CD4-positive, alpha-beta memory T cell (primary cell): ENCODE measurements at regions not wholly inside any gene's neighbourhood (a gene's known extent, or its start where the extent isn't known, plus 50 kb on each side); places are given as distances from the start of the nearest gene placed in this dataset.
A peak's percentile ranks its signal among the peaks of the same experiment; 100 is the strongest.
"Not testable (repeated sequence)": the region's sequence is repeated elsewhere in the genome, so short reads cannot be mapped to it uniquely, and the experiment has no call there.

Experiments used
- CTCF ChIA-PET: fragments of 350-600 bp; sonication (Branson Sonifier 250); formaldehyde crosslinking; loops from one replicate; lab custom pipeline; 2021; ENCODE audit warnings: inconsistent platforms; ENCODE audit not compliant: partially characterized antibody; lab: Charles Lee
- POLR2A ChIA-PET: fragments of 350-600 bp; sonication (Branson Sonifier 250); formaldehyde crosslinking; loops from one replicate; lab custom pipeline; 2021; ENCODE audit not compliant: partially characterized antibody; lab: Charles Lee
- DNase-seq, 5 donors: peaks; one replicate each; pipeline versions ENCODE4 v3.0.0 to v3.0.0-alpha.2; 2020 to 2022; ENCODE audit warnings: mixed read lengths in 1 of 5
- H3K27ac ChIP-seq: one replicate; pipeline ENCODE4 v1.7.0; 2013; ENCODE audit warnings: low read depth, low read length
- H3K27me3 ChIP-seq: 2 replicates; pipeline ENCODE4 v1.7.0; 2013; ENCODE audit warnings: mild to moderate bottlenecking, low read length, moderate library complexity; ENCODE audit not compliant: insufficient read depth
- H3K36me3 ChIP-seq: 2 replicates; pipeline ENCODE4 v1.7.0; 2013; ENCODE audit warnings: mild to moderate bottlenecking, low read length, moderate library complexity; ENCODE audit not compliant: insufficient read depth
- H3K4me1 ChIP-seq: 2 replicates; pipeline ENCODE4 v1.7.0; 2013; ENCODE audit warnings: mild to moderate bottlenecking, low read length, moderate library complexity; ENCODE audit not compliant: insufficient read depth
- H3K4me3 ChIP-seq, 2 donors: one replicate each; pipeline ENCODE4 v1.7.0; 2013; ENCODE audit warnings: low read length in 2 of 2, mild to moderate bottlenecking in 1 of 2
- H3K9me3 ChIP-seq, 2 donors: one replicate each; pipeline ENCODE4 v1.7.0; 2013; ENCODE audit warnings: low read length in 2 of 2, control low read depth in 1 of 2; ENCODE audit not compliant: control insufficient read depth in 1 of 2
- H3K27ac Mint-ChIP-seq, 7 donors: one replicate each; pipeline ENCODE4 v1.8.0; 2020 to 2021; ENCODE audit warnings: mixed read lengths in 7 of 7, mild to moderate bottlenecking in 6 of 7, inconsistent platforms in 3 of 7, moderate library complexity in 3 of 7
- H3K27me3 Mint-ChIP-seq, 2 donors: one replicate each; pipeline ENCODE4 v1.8.0; 2020 to 2021; ENCODE audit warnings: mixed read lengths in 2 of 2
- H3K36me3 Mint-ChIP-seq, 2 donors: one replicate each; pipeline ENCODE4 v1.8.0; 2020 to 2021; ENCODE audit warnings: mixed read lengths in 2 of 2, inconsistent platforms in 1 of 2, mild to moderate bottlenecking in 1 of 2
- H3K4me1 Mint-ChIP-seq, 4 donors: one replicate each; pipeline ENCODE4 v1.8.0; 2020 to 2021; ENCODE audit warnings: mixed read lengths in 4 of 4, mild to moderate bottlenecking in 1 of 4
- H3K4me3 Mint-ChIP-seq, 8 donors: one replicate each; pipeline ENCODE4 v1.8.0; 2020 to 2021; ENCODE audit warnings: mixed read lengths in 8 of 8, mild to moderate bottlenecking in 7 of 8, moderate library complexity in 6 of 8, inconsistent platforms in 3 of 8
- H3K9me3 Mint-ChIP-seq, 8 donors: one replicate each; pipeline ENCODE4 v1.8.0; 2020 to 2021; ENCODE audit warnings: mixed read lengths in 8 of 8, mild to moderate bottlenecking in 5 of 8, inconsistent platforms in 3 of 8, moderate library complexity in 1 of 8
- intact Hi-C: fragments of 100-400 bp; cut with micrococcal nuclease; formaldehyde crosslinking; loops from one replicate; pipeline ENCODE4 v1.15.1; 2023

DNA sequence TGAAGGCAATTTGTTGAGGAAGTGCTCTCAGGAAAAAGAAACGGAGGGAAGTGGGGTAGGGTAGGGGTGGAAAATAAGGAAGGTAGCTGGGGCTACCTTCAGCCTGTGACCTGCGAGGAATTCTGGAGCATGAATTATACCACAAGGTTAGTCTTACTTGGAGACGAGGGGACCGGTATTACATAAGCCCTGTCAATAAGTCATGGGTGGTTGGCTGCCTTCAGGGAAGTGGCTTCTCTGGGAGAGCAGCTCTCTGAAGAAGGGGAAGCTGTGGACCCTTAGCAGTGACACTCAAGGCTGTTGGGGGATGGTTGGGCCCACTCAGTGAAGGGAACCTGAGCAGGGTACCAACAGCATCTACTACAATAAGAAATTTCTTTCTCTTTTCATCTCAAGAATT, 111.3 kb downstream of the TNFSF18 start:
- H3K27ac Mint-ChIP-seq, result no peak overlapping the region
- Histone ChIP-seq H3K27ac (no peak overlapping the region), H3K9me3 (no peaks in the 10 kb centered on the region), H3K36me3 (no peaks in the 10 kb centered on the region), H3K27me3 (no peaks in the 10 kb centered on the region), H3K4me3 (no peak overlapping the region), H3K4me1 (peaks cover 4% of the 10 kb centered on the region)
- intact Hi-C loops, result no loop called here
- CTCF ChIA-PET, result no interaction called here
- H3K9me3 Mint-ChIP-seq, result peaks cover 0 to 4% (median 0%) of the 10 kb centered on the region in 8 donors
- POLR2A ChIA-PET, result no interaction called here
- H3K4me3 Mint-ChIP-seq, result no peak overlapping the region
- no peaks in the 10 kb centered on the region for H3K36me3 Mint-ChIP-seq
- no peak for DNase-seq
- peaks cover 0 to 8% (median 3%) of the 10 kb centered on the region in 4 donors for H3K4me1 Mint-ChIP-seq
- H3K27me3 Mint-ChIP-seq, result no peaks in the 10 kb centered on the region

DNA sequence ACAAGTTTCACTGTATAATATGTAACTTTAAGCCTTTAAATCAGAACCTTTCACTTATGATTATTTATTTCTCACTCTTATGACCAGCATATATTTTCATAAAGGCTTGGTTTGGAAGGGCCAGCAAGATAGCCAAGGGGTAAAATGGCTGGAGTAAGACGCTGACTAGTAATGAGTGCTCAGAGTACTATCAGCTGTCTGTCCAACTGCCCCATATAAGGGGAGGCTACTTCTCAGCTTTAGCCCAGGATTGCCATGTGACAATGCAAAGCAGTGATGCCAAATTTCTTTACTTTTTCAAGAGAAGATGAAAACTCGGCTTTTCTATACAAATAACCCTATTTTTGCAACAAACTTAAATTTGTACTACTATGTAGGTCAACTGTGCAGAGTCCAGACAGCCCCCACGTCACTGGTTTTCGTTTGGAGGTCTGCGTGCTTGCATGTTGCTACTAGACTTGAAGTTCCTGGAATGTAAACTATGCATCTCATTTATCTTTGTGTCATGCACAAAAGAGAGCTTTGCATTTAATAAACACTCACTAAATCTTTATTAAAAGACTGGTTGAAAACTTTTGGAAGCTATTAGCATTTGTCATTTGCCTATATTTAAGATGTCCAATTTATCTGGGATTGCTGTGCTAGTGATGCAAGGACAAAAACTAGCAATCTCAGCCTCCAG, 110.4 kb downstream of the TNFSF18 start:
- H3K9me3 ChIP-seq, result no peaks in the 10 kb centered on the region
- no peak overlapping the region for H3K4me3 ChIP-seq
- ChIA-PET CTCF (interaction anchor here (1.1 kb wide), 1 partner anchor 112 kb away, joined by 3 read pairs; no protein-coding TSS in a partner anchor), POLR2A (no interaction called here)
- Mint-ChIP-seq H3K27me3 (no peaks in the 10 kb centered on the region), H3K9me3 (peaks cover 0 to 4% (median 0%) of the 10 kb centered on the region in 8 donors), H3K4me1 (no peaks in the 10 kb centered on the region), H3K27ac (no peak overlapping the region), H3K4me3 (no peak overlapping the region), H3K36me3 (no peaks in the 10 kb centered on the region)
- no peak for DNase-seq
- no peaks in the 10 kb centered on the region for H3K27me3 ChIP-seq
- intact Hi-C loops, result no loop called here
- H3K27ac ChIP-seq, result no peak overlapping the region
- H3K36me3 ChIP-seq, result no peaks in the 10 kb centered on the region
- no peaks in the 10 kb centered on the region for H3K4me1 ChIP-seq

DNA sequence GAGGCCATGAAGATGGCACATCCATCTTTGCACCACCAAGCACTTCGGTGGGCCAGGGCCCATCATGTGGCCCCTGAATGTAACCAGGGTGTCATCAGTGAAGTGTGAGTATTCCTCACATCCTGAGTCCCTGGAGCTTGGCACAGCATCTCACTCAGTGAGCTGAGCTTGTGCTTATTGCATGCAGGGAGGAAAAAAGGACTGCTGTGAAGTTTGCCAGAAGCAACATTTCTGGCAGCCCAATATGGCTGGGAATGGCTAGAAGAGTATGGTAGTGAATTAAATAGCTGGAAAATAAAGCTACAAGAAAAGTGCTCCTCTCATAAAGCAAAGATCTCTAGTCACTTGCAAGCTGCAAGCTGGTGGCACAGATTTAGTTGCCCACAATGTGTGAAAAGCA, 109.3 kb downstream of the TNFSF18 start:
- Mint-ChIP-seq H3K4me1 (peaks cover 0 to 1% (median 0%) of the 10 kb centered on the region in 4 donors), H3K36me3 (no peaks in the 10 kb centered on the region)
- CTCF ChIA-PET, result no interaction called here

DNA sequence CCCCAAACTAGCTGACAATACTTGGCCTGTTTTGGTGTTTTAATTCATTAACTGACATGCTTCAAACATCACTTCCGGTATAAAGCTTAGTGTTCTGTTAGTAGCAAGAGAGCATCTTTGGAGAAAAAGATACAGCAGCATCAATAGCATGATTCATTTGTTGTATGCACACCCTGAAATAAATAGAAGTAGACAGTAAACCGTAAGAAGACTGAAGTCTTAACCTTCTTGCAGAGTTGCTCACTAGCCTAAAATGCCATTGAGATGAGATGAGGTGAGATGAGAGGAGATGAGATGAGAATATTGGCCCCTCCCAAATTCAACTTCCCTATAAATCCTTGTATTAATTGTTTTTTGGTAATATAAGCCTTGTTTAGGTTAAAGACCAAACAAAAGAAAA, 108.8 kb downstream of the TNFSF18 start:
- H3K4me1 Mint-ChIP-seq, result peaks cover 2 to 5% (median 3%) of the 10 kb centered on the region in 4 donors
- Histone ChIP-seq H3K27ac (no peak overlapping the region), H3K36me3 (no peaks in the 10 kb centered on the region), H3K4me3 (no peak overlapping the region), H3K27me3 (no peaks in the 10 kb centered on the region), H3K9me3 (no peaks in the 10 kb centered on the region), H3K4me1 (peaks cover 2% of the 10 kb centered on the region)
- intact Hi-C loops, result no loop called here
- no peak overlapping the region for H3K27ac Mint-ChIP-seq
- no peaks in the 10 kb centered on the region for H3K27me3 Mint-ChIP-seq
- peaks cover 0 to 4% (median 0%) of the 10 kb centered on the region in 8 donors for H3K9me3 Mint-ChIP-seq
- ChIA-PET POLR2A (no interaction called here), CTCF (no interaction called here)
- H3K4me3 Mint-ChIP-seq, result no peak overlapping the region
- no peaks in the 10 kb centered on the region for H3K36me3 Mint-ChIP-seq
- no peak for DNase-seq

More for the DNA sequence above, 109.3 kb downstream of the TNFSF18 start:
- Mint-ChIP-seq H3K9me3 (peaks cover 0 to 4% (median 0%) of the 10 kb centered on the region in 8 donors), H3K27me3 (no peaks in the 10 kb centered on the region), H3K27ac (no peak overlapping the region), H3K4me3 (no peak overlapping the region)
- Histone ChIP-seq H3K4me1 (no peaks in the 10 kb centered on the region), H3K9me3 (no peaks in the 10 kb centered on the region), H3K36me3 (no peaks in the 10 kb centered on the region), H3K27ac (no peak overlapping the region), H3K27me3 (no peaks in the 10 kb centered on the region), H3K4me3 (no peak overlapping the region)
- POLR2A ChIA-PET, result no interaction called here
- DNase-seq, result no peak
- intact Hi-C loops, result no loop called here

DNA sequence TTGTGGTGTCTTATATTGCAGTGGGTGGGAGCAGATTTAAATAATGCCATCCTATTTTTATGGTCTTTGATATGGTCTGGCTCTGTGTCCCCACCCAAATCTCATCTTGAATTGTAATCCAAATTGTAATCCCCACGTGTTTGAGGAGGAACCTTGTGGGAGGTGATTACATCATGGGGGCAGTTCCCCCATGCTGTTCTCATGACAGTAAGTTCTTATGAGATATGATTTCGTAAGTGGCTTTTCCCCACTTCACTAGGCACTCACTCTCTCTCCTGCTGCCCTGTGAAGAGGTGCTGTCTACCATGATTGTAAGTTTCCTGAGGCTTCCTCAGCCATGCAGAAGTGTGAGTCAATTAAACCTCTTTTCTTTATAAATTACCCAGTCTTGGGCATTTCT, 107.6 kb downstream of the TNFSF18 start:
- peaks cover 9 to 15% (median 13%) of the 10 kb centered on the region in 4 donors for H3K4me1 Mint-ChIP-seq
- POLR2A ChIA-PET, H3K4me3 ChIP-seq, H3K27me3 ChIP-seq, DNase-seq, intact Hi-C loops, H3K27ac Mint-ChIP-seq, H3K27ac ChIP-seq, H3K36me3 Mint-ChIP-seq, H3K4me3 Mint-ChIP-seq, H3K9me3 Mint-ChIP-seq, H3K9me3 ChIP-seq, H3K36me3 ChIP-seq, H3K27me3 Mint-ChIP-seq, H3K4me1 ChIP-seq, CTCF ChIA-PET: not testable (repeated sequence)

DNA sequence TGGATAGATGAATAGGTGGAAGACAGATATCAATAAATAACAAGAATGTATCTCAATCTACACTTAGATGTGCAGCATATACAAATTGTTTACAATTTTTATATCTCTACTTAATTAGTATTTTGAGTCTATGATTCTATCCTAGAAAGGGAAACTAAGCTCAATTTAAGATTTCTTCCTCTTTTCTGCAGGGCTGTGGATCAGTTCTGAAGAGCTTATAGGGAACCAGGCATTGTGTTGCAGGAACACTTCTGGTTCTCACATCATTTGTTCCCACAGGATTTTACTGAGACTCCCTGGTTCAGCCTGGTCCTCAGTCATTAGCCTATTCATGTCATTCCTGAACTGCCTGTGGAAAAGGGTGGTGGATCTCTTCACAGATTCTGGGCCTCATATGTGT, 105.8 kb downstream of the TNFSF18 start:
- intact Hi-C loops, result no loop called here
- ChIA-PET CTCF (interaction anchor here (1.1 kb wide), 1 partner anchor 120 kb away, joined by 3 read pairs; no protein-coding TSS in a partner anchor), POLR2A (no interaction called here)
- no peak for DNase-seq
- no peaks in the 10 kb centered on the region for H3K27me3 ChIP-seq
- H3K4me1 ChIP-seq, result peaks cover 5% of the 10 kb centered on the region
- H3K36me3 Mint-ChIP-seq, result no peaks in the 10 kb centered on the region
- H3K27ac Mint-ChIP-seq, result no peak overlapping the region
- no peak overlapping the region for H3K4me3 Mint-ChIP-seq
- no peak overlapping the region for H3K27ac ChIP-seq
- H3K9me3 Mint-ChIP-seq, result peaks cover 0 to 4% (median 0%) of the 10 kb centered on the region in 8 donors
- no peak overlapping the region for H3K4me3 ChIP-seq
- H3K36me3 ChIP-seq, result no peaks in the 10 kb centered on the region
- peaks cover 9 to 15% (median 13%) of the 10 kb centered on the region in 4 donors for H3K4me1 Mint-ChIP-seq
- H3K9me3 ChIP-seq, result no peaks in the 10 kb centered on the region
- H3K27me3 Mint-ChIP-seq, result no peaks in the 10 kb centered on the region

DNA sequence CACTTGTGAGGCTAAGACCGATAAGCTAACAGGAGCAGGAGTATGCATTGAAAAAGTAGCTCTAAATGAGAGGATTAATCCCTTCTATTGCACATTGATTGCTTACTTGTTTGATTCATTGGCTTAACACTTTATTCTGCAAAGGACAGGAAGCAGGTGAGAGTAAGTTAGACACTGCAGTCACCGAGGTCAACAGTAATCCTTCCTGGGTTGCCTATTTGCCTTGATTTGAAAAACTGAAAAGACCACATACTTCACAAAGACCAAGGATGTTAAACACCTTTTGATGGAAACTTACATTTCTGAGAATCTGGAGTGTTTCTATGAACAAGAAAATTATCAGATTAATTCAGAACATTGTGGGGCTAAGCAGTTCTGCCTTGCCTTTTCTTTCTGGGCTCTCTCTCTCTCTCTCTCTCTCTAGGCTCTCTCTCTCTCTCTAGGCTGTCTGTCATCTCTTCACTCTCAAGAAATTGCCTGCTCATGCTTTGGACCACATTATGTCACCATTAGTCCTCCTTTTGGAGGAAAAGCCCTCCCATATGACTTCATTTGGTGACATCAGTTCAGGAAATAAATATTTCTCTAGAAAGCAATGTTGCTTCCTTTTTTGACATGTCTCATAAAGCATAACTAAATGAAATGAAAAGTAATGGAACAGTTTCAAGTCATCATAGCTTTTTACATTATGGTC, 103.8 kb downstream of the TNFSF18 start:
- Mint-ChIP-seq H3K9me3 (peaks cover 0 to 4% (median 0%) of the 10 kb centered on the region in 8 donors), H3K27me3 (peaks cover 0 to 1% of the 10 kb centered on the region in 2 donors), H3K36me3 (no peaks in the 10 kb centered on the region), H3K4me3 (peak overlapping the region in 2 of 8 donors; percentile 64 to 66), H3K4me1 (peaks cover 9 to 16% (median 14%) of the 10 kb centered on the region in 4 donors), H3K27ac (peak overlapping the region in 4 of 7 donors; percentile 8 to 88 (median 80))
- no peak overlapping the region for H3K4me3 ChIP-seq
- no peaks in the 10 kb centered on the region for H3K9me3 ChIP-seq
- intact Hi-C loops, result no loop called here
- ChIA-PET POLR2A (interaction anchor here (0.8 kb wide), 1 partner anchor 52 kb away, joined by 3 read pairs; no protein-coding TSS in a partner anchor), CTCF (no interaction called here)
- DNase-seq, result peak in 3 of 5 donors; percentile 0 to 16 (median 1)
- no peak overlapping the region for H3K27ac ChIP-seq
- no peaks in the 10 kb centered on the region for H3K36me3 ChIP-seq
- no peaks in the 10 kb centered on the region for H3K27me3 ChIP-seq
- H3K4me1 ChIP-seq, result peaks cover 5% of the 10 kb centered on the region
